ENCODE measurements at regions not wholly inside any gene's neighbourhood (a gene's known extent, or its start where the extent isn't known, plus 50 kb on each side); places are given as distances from the start of the nearest gene placed in this dataset.

DNA sequence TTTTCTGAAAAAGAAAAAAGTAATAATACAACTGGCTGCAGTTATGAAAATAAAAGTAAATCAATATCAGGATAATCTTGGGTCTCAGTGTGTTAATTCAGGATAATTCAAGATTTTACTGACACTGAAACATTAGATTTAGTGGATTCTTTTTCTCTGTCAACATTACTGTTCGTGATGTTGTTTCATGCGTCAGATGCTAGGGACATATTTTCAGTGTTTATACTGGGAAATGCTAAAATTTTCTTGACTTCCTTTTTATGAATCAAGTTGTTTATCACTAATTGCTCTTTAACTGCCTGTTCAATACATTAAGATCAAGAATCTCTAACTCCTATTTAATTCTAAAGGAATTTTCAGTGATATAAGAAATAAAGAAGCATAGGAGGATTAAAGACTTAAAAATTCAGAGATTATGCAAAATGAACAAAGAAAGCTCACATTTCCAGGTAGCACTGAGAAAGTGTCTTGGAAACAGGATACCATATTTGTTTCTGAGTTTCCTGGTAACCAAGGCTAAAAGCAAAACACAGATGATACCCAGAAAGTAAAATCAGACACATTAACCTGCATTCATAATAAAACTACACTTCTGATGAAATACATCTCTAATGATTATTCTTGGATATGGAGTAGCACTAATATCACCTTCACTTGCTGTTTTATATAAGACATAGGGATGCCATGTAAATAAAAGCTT lies 174.0 kb downstream of the ARL4C start:
- TF ChIP-seq, protein P1, sequence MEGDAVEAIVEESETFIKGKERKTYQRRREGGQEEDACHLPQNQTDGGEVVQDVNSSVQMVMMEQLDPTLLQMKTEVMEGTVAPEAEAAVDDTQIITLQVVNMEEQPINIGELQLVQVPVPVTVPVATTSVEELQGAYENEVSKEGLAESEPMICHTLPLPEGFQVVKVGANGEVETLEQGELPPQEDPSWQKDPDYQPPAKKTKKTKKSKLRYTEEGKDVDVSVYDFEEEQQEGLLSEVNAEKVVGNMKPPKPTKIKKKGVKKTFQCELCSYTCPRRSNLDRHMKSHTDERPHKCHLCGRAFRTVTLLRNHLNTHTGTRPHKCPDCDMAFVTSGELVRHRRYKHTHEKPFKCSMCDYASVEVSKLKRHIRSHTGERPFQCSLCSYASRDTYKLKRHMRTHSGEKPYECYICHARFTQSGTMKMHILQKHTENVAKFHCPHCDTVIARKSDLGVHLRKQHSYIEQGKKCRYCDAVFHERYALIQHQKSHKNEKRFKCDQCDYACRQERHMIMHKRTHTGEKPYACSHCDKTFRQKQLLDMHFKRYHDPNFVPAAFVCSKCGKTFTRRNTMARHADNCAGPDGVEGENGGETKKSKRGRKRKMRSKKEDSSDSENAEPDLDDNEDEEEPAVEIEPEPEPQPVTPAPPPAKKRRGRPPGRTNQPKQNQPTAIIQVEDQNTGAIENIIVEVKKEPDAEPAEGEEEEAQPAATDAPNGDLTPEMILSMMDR (IDR thresholded peaks at IDR 0.05) = no peak

DNA sequence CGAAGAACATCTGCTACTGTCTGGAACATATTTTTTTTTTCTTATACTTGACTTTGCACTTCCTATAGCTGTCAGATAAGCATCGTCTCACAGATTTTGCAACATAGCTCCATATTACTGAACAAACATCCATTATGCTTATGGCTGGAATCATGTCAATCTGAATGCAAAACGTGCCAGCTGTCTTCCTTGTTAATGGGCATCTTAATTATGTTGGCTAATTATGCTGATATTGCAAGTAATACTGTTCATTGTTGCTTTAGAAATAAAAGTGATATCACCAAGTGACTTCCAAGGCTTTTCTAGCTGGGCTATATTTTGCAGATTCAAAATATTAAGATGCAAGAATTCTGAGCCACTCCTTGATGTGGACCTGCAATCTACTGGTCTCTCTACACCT lies 176.8 kb downstream of the ARL4C start:
- TF ChIP-seq, protein P1 (IDR thresholded peaks at IDR 0.05) = no peak

DNA sequence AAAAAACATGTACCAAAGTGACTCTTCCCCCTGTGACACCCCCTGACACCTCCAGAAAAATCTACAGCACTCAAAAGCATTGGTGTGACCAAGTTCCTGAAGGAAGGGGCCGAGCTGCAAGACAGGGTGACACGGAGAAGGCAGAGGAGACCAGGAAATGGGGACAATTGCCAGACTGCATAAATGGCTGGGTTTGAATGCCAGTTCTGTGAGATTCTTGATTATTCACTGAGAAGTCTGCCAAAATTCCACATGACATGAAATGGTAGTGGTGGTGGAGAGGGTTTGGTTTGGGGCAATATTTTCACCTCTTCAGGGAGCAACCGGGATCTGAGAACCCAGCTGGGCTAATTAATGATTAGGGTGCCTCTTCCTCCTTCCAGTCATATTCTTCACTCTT lies 178.5 kb downstream of the ARL4C start:
- TF ChIP-seq, protein P1 (IDR thresholded peaks at IDR 0.05) = no peak

DNA sequence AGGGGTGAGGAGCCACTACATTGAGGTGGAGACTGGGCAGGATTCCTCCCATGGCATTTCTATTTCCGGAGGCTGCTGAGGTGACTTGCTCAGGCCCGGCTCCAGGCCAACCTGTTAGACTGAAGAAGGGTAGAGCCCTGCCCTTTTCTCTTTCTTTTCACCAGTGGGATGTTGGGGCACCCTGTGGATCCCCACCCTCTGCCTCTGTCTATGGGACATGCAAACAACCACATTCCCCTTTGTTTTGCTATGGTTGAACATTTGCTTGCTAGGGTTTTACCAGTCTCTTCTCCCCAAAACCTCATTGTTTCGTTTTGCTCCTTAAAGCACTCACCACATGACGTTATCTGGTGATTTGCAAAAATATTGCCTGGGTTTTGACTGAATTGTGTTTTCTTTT lies 183.3 kb downstream of the ARL4C start:
- TF ChIP-seq, protein P1 (IDR thresholded peaks at IDR 0.05) = no peak

DNA sequence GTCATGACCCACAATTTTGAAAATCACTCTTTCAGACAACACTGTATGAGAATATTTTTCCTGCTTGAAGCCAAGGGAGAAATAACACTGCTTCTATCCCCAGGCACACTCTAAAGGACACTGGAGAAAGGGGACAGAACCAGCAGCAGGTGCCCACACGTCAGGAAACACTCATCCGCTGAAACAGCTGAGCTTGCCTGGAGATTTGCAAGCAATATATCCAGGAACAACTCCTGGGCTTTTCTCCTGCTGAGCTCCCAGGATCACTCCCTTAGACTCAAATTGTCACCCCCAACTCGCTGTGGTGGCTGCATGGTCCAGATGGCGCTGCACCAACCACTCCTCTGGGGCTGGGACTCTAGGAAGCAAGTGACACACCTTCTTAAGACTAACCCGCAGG lies 186.7 kb downstream of the ARL4C start:
- TF ChIP-seq, protein P1 (IDR thresholded peaks at IDR 0.05) = no peak

DNA sequence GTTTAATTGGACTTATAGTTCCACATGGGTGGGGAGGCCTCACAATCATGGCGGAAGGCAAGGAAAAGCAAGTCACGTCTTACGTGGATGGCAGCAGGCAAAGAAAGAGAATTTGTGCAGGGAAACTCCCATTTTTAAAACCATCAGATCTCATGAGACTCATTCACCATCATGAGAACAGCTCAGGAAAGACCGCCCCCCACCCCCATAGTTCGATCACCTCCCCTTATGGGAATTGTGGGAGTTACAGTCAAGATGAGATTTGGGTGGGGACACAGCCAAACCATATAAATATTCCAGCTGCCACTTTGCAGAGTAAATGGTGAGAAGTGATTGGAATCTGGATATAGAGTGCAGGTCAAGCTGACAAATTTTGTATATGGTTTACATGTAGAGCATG lies 187.4 kb downstream of the ARL4C start:
- TF ChIP-seq, protein P1 (IDR thresholded peaks at IDR 0.05) = no peak

DNA sequence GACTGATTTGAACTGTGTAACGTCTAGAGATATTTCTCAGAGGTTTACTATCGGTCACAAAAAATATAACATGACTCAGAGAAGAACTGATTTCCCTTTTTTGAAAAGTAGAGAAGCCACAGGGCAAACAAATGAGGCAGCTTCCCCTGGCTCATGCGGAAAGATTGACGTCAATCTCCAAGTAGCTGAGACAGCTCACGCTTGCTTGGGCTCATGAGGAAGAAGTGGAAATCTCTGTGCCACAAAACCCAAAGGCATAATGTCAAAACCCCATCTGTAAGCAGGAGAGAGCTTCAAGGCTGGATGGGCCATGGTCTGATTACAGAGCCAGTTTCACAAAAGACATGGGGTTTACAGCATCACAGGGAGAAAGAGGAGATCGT lies 188.1 kb downstream of the ARL4C start:
- TF ChIP-seq, protein P1 (IDR thresholded peaks at IDR 0.05) = no peak
